Spleen (tissue), 11 donors: ENCODE measurements at regions not wholly inside any gene's neighbourhood (a gene's known extent, or its start where the extent isn't known, plus 50 kb on each side); places are given as distances from the start of the nearest gene placed in this dataset.
A peak's percentile ranks its signal among the peaks of the same experiment; 100 is the strongest.

Source experiments
- DNase-seq: peaks from one replicate; pipeline ENCODE4 v3.0.0-alpha.2; 2020
- H3K27ac ChIP-seq, 8 donors: fragments of 200-600 bp; sonication (generic) in 7 of 8; 1 replicate in 4 of 8; 2 replicates in 4 of 8; pipeline versions ENCODE4 v1.5.0 to v1.8.0; 2016 to 2021; ENCODE audit warnings: inconsistent platforms in 4 of 8, mild to moderate bottlenecking in 4 of 8, moderate library complexity in 1 of 8
- H3K27me3 ChIP-seq, 7 donors: fragments of 200-600 bp; sonication (generic) in 6 of 7; replicated peaks in 1 of 7; 1 replicate in 4 of 7; 2 replicates in 3 of 7; pipeline versions ENCODE4 v1.5.0 to v1.8.0; 2016 to 2021; ENCODE audit warnings: inconsistent platforms in 3 of 7, mild to moderate bottlenecking in 1 of 7
- H3K36me3 ChIP-seq, 6 donors: fragments of 200-600 bp; sonication (generic) in 5 of 6; 1 replicate in 4 of 6; 2 replicates in 2 of 6; pipeline versions ENCODE4 v1.5.0 to v1.8.0; 2016 to 2021; ENCODE audit warnings: inconsistent platforms in 2 of 6
- H3K4me1 ChIP-seq, 6 donors: fragments of 200-600 bp; sonication (generic) in 5 of 6; 1 replicate in 3 of 6; 2 replicates in 3 of 6; pipeline versions ENCODE4 v1.5.0 to v1.8.0; 2016 to 2021; ENCODE audit warnings: inconsistent platforms in 3 of 6
- H3K4me3 ChIP-seq, 8 donors: fragments of 200-600 bp; sonication (generic) in 7 of 8; 1 replicate in 4 of 8; 2 replicates in 4 of 8; pipeline versions ENCODE4 v1.5.0 to v1.8.0; 2016 to 2021; ENCODE audit warnings: inconsistent platforms in 4 of 8, mild to moderate bottlenecking in 4 of 8, moderate library complexity in 2 of 8
- H3K9me3 ChIP-seq, 8 donors: fragments of 200-600 bp; sonication (generic) in 7 of 8; 1 replicate in 4 of 8; 2 replicates in 4 of 8; pipeline versions ENCODE4 v1.5.0 to v1.8.0; 2016 to 2021; ENCODE audit warnings: inconsistent platforms in 4 of 8
- CTCF ChIP-seq, 11 experiments: fragments of 200-600 bp in 7 of 11; fragments of 450-650 bp in 4 of 11; sonication (generic) in 4 of 11; IDR thresholded peaks in 8 of 11; conservative IDR thresholded peaks in 3 of 11; 1 replicate in 7 of 11; 2 replicates in 4 of 11; pipeline versions ENCODE4 v1.4.0 to v1.8.0; 2016 to 2021; ENCODE audit warnings: antibody characterized with exemption in 11 of 11, inconsistent platforms in 4 of 11, mild to moderate bottlenecking in 1 of 11
- POLR2A ChIP-seq, 3 donors: fragments of 450-650 bp; IDR thresholded peaks; one replicate each; pipeline ENCODE4 v1.5.1; 2017; ENCODE audit warnings: antibody characterized with exemption in 3 of 3, mild to moderate bottlenecking in 1 of 3
- POLR2AphosphoS5 ChIP-seq, 3 donors: sonication (generic); formaldehyde crosslinking; IDR thresholded peaks; one replicate each; pipeline ENCODE4 v1.5.1; 2017; ENCODE audit warnings: antibody characterized with exemption in 3 of 3
- WGBS, 5 donors: extraction: QIAGEN DNeasy Blood & Tissue Kit in 3 of 5; methylation state at CpG; one replicate each; pipeline versions ENCODE4 v1.1.5 to v1.1.7; 2013 to 2018; 5-methylcytosine and 5-hydroxymethylcytosine counted together
- intact Hi-C: fragments of 100-400 bp; cut with DNase I; formaldehyde crosslinking; loops from one replicate; pipeline ENCODE4 v1.15.0; 2023; ENCODE audit warnings: low total_unique reads
- donor health status: healthy with polysubstance abuse.
- donor health status: DM: no; HTN: no; CAD: no; lungs with moderate emphysema.
- donor health status: DM: no; HTN: no; CAD: no.
- donor health status: Bipolar disorder and iron deficiency.
- donor health status: healthy.
- donor health status: DM: no; HTN: no; CAD: no.
- donor health status: DM: yes; HTN: yes; CAD: no.

- Histone ChIP-seq H3K27ac (no peak overlapping the region), H3K36me3 (no peaks in the 10 kb centered on the region), H3K27me3 (peaks cover 0 to 15% (median 0%) of the 10 kb centered on the region in 7 donors), H3K4me3 (no peak overlapping the region), H3K9me3 (no peaks in the 10 kb centered on the region), H3K4me1 (peaks cover 0 to 4% (median 0%) of the 10 kb centered on the region in 6 donors)
- no peak for TF ChIP-seq POLR2A (IDR thresholded peaks at IDR 0.05)
- TF ChIP-seq POLR2AphosphoS5 (IDR thresholded peaks at IDR 0.05), result no peak
- 83 to 93% (median 91%) methylated on average over 6 of the region's 6 CpGs for WGBS, 5 donors
- intact Hi-C loops, result no loop called here
- no peak for DNase-seq
These were observed 644.0 kb downstream of the AJAP1 start for GRCh38 chr1:5298376-5298775.

DNA sequence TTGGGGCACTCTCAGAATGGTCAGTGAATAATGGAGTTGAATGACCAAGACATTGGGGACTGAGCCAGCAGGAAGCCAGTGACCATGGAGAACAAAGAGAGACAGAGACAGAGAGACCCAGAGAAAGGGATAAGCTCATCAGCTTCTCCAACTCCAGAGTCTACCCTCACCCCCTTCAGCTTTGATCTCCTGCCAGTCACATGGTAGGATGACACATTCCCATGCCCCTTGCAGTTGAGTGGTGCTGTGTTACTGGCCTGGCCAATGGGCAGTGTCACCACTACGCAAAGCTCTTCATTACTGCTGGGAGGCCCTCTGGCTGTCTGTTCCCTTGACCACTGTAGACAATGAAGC, 643.5 kb downstream of the AJAP1 start:
- 73 to 100% (median 96%) methylated on average over 1 of the region's 1 CpG for WGBS, 5 donors
- intact Hi-C loops, result no loop called here
- no peaks in the 10 kb centered on the region for H3K36me3 ChIP-seq
- DNase-seq, result no peak
- peaks cover 0 to 15% (median 0%) of the 10 kb centered on the region in 7 donors for H3K27me3 ChIP-seq
- no peaks in the 10 kb centered on the region for H3K9me3 ChIP-seq
- H3K27ac ChIP-seq, result no peak overlapping the region
- no peak for TF ChIP-seq CTCF (IDR thresholded peaks at IDR 0.05 in 8 of 11, conservative IDR thresholded peaks at IDR 0.05 in 3 of 11)
- TF ChIP-seq POLR2A (IDR thresholded peaks at IDR 0.05), result no peak
- TF ChIP-seq POLR2AphosphoS5 (IDR thresholded peaks at IDR 0.05), result no peak
- H3K4me1 ChIP-seq, result peaks cover 0 to 4% (median 0%) of the 10 kb centered on the region in 6 donors
- no peak overlapping the region for H3K4me3 ChIP-seq

GRCh38 chr1:5297180-5297885, 642.9 kb downstream of the AJAP1 start:
- no peak overlapping the region for H3K4me3 ChIP-seq
- peaks cover 0 to 4% (median 0%) of the 10 kb centered on the region in 6 donors for H3K4me1 ChIP-seq
- H3K36me3 ChIP-seq, result no peaks in the 10 kb centered on the region
- no peaks in the 10 kb centered on the region for H3K9me3 ChIP-seq
- peaks cover 0 to 15% (median 0%) of the 10 kb centered on the region in 7 donors for H3K27me3 ChIP-seq
- no peak for TF ChIP-seq POLR2A (IDR thresholded peaks at IDR 0.05)
- no peak for TF ChIP-seq CTCF (IDR thresholded peaks at IDR 0.05 in 8 of 11, conservative IDR thresholded peaks at IDR 0.05 in 3 of 11)
- TF ChIP-seq POLR2AphosphoS5 (IDR thresholded peaks at IDR 0.05), result peak in 1 of 3 donors; percentile 14
- whole genome bisulfite sequencing, 5 donors, result 71 to 88% (median 79%) methylated on average over 8 to 9 of the region's 9 CpGs
- no peak overlapping the region for H3K27ac ChIP-seq
- intact Hi-C loops, result no loop called here
- DNase-seq, result no peak

DNA sequence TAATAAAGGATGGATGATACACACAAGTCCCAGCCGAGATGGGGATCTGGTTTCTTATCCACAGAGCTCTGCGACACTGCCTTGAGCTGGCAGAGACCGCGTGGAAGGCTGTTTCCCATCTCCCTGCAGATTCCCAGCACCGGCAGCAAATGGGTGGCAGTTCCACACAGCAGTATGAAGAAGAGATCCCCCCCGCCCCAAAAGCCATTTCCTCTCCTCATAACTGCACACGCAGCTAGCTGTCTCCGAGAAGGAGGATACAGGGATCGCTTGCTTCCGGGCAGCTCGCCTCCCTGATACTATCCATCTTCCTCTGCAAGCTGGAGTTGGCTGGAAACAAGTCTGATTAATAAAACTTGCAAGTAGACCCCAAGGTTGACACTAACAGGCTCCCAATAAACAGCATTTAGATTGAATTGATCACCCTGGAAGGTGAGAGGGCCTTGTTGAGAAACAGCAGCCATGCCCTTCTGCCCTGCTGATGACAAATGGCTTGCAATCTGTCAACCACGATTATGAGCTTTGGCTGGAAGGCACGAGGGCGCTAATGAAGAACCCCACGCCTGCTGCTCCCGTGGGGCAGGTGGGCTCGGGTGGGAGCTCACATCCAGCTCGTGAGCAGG, 642.3 kb downstream of the AJAP1 start:
- intact Hi-C loops, result no loop called here
- peaks cover 0 to 15% (median 0%) of the 10 kb centered on the region in 7 donors for H3K27me3 ChIP-seq
- H3K4me1 ChIP-seq, result peaks cover 0 to 4% (median 0%) of the 10 kb centered on the region in 6 donors
- no peak overlapping the region for H3K4me3 ChIP-seq
- no peak for TF ChIP-seq CTCF (IDR thresholded peaks at IDR 0.05 in 8 of 11, conservative IDR thresholded peaks at IDR 0.05 in 3 of 11)
- no peak for TF ChIP-seq POLR2AphosphoS5 (IDR thresholded peaks at IDR 0.05)
- no peak for TF ChIP-seq POLR2A (IDR thresholded peaks at IDR 0.05)
- no peak for DNase-seq
- no peak overlapping the region for H3K27ac ChIP-seq
- WGBS, 5 donors, result 60 to 76% (median 64%) methylated on average over 14 to 18 of the region's 18 CpGs
- H3K36me3 ChIP-seq, result no peaks in the 10 kb centered on the region
- no peaks in the 10 kb centered on the region for H3K9me3 ChIP-seq
